ENCODE measurements at regions not wholly inside any gene's neighbourhood (a gene's known extent, or its start where the extent isn't known, plus 50 kb on each side); places are given as distances from the start of the nearest gene placed in this dataset.
A peak's percentile ranks its signal among the peaks of the same experiment; 100 is the strongest.

- DNase-seq (ENCODE audit: low read depth): no peak
- no peak overlapping the region for H3K4me3 ChIP-seq (ENCODE audit: low read depth, low read length)
- no peak for TF ChIP-seq CTCF (IDR thresholded peaks at IDR 0.05; ENCODE audit: control insufficient read depth, extremely low read depth, insufficient read depth)
Observed at GRCh38 chr2:122639176-122639575, 883.7 kb downstream of the TSN start.

- TF ChIP-seq CTCF (IDR thresholded peaks at IDR 0.05; ENCODE audit: control insufficient read depth, extremely low read depth, insufficient read depth): no peak
- no peak for DNase-seq (ENCODE audit: low read depth)
- H3K4me3 ChIP-seq (ENCODE audit: low read depth, low read length): no peak overlapping the region
Observed at GRCh38 chr2:122639711-122640110, 884.3 kb downstream of the TSN start.

- no peak for TF ChIP-seq CTCF (IDR thresholded peaks at IDR 0.05; ENCODE audit: control insufficient read depth, extremely low read depth, insufficient read depth)
- DNase-seq (ENCODE audit: low read depth): peak; percentile 89
- no peak overlapping the region for H3K4me3 ChIP-seq (ENCODE audit: low read depth, low read length)
Observed at GRCh38 chr2:122643725-122644329, 888.4 kb downstream of the TSN start.

DNA sequence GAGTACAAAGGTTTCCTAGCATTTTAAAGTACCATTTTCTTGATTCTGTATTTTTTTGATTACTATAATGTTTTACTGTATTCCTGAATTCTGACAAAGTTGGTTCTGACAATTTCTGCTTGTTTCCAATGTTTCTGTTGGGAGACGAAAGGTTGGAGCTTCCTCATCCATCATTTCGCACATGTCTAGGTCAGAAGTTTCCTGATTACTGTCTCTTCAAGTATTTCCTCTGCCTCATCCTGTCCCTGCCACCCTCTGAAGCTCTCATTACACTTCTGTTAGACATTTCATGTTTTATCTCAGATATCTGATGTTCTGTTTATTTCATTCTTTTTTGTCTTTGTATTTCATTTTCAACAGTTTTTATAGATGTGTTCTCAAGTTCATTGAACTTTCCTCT, 895.8 kb downstream of the TSN start:
- no peak for TF ChIP-seq CTCF (IDR thresholded peaks at IDR 0.05; ENCODE audit: control insufficient read depth, extremely low read depth, insufficient read depth)
- no peak overlapping the region for H3K4me3 ChIP-seq (ENCODE audit: low read depth, low read length)
- no peak for DNase-seq (ENCODE audit: low read depth)

- no peak overlapping the region for H3K4me3 ChIP-seq (ENCODE audit: low read depth, low read length)
- no peak for DNase-seq (ENCODE audit: low read depth)
- no peak for TF ChIP-seq CTCF (IDR thresholded peaks at IDR 0.05; ENCODE audit: control insufficient read depth, extremely low read depth, insufficient read depth)
Observed at GRCh38 chr2:122651780-122652179, 896.3 kb downstream of the TSN start.

DNA sequence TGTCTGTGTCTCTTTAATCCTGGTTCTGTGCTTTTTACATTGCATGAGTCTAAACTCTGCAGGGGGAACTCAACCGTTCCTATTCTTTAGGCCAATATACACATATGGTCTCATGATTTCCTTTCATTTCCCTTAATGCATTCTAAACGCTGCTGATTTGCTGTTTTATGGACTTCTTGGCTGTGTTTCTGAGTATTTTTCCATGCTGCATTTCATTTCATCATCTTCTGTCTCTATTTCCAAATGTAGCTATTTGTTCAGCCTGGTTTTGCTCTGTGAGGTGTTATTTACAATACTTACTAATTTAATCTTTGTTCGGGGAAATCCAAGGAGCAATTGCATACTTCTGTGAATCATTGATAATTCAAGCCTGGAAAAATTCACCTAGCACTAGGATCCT, 897.2 kb downstream of the TSN start:
- TF ChIP-seq CTCF (IDR thresholded peaks at IDR 0.05; ENCODE audit: control insufficient read depth, extremely low read depth, insufficient read depth): no peak
- DNase-seq (ENCODE audit: low read depth): no peak
- H3K4me3 ChIP-seq (ENCODE audit: low read depth, low read length): no peak overlapping the region

GRCh38 chr2:122656403-122656802, 901.0 kb downstream of the TSN start:
- no peak for DNase-seq (ENCODE audit: low read depth)
- no peak overlapping the region for H3K4me3 ChIP-seq (ENCODE audit: low read depth, low read length)
- TF ChIP-seq CTCF (IDR thresholded peaks at IDR 0.05; ENCODE audit: control insufficient read depth, extremely low read depth, insufficient read depth): no peak

Measured in LNCaP clone FGC (cell line).